HFFc6 (cell line): ENCODE measurements at regions not wholly inside any gene's neighbourhood (a gene's known extent, or its start where the extent isn't known, plus 50 kb on each side); places are given as distances from the start of the nearest gene placed in this dataset.
"Not testable (repeated sequence)": the region's sequence is repeated elsewhere in the genome, so short reads cannot be mapped to it uniquely, and the experiment has no call there.

Source experiments
- DNase-seq: peaks from one replicate; pipeline ENCODE4 v3.0.0-alpha.2; 2018
- H3K27ac Mint-ChIP-seq: 2 replicates; pipeline ENCODE4 v1.8.0; 2020; ENCODE audit warnings: mild to moderate bottlenecking, mixed read lengths
- H3K27me3 Mint-ChIP-seq: 2 replicates; pipeline ENCODE4 v1.8.0; 2021; ENCODE audit warnings: mild to moderate bottlenecking, moderate library complexity, mixed read lengths; ENCODE audit not compliant: insufficient read depth
- H3K36me3 Mint-ChIP-seq: 2 replicates; pipeline ENCODE4 v1.8.0; 2021; ENCODE audit warnings: low read depth, mixed read lengths
- H3K4me1 Mint-ChIP-seq: 2 replicates; pipeline ENCODE4 v1.8.0; 2020; ENCODE audit warnings: low read depth, mixed read lengths
- H3K4me3 Mint-ChIP-seq: 2 replicates; pipeline ENCODE4 v1.8.0; 2020; ENCODE audit warnings: mild to moderate bottlenecking, moderate library complexity, mixed read lengths
- H3K9me3 Mint-ChIP-seq: 2 replicates; pipeline ENCODE4 v1.8.0; 2020; ENCODE audit warnings: mild to moderate bottlenecking, mixed read lengths
- TF ChIP-seq, protein P1 (sequence below): fragments of 200-600 bp; sonication (generic); IDR thresholded peaks from 2 replicates; pipeline ENCODE4 v1.5.0; 2021; ENCODE audit warnings: antibody characterized with exemption, mild to moderate bottlenecking

DNA sequence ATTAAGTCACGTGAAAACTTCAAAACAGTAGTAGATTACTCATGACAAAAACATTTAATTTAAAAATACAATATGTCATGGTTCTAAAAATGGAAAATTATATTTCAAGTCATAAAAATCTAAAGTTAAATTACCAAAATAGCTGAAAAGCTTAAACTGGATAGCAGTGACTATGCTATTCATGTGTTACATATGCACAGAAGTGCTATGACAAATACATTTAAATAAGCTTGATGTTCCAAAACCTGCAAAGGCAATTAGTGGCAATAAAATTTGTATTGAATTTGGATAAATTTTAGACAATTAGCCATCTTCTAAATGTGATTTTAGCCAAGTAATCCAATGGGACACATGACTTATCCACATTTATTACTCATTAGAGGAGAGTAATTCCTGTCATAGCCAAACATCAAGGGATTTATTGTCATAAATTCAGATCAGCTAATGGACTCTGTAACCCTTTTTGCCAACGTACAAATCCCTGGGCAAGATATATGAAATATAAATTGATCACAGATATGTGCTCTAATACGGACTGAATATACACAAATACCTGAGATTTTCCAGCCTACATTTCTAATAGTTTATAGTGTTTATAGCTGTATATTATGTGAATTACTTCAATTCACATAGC is 419.4 kb downstream of the ISL1 start:
- Mint-ChIP-seq H3K36me3 (no peaks in the 10 kb centered on the region), H3K9me3 (peaks cover 5% of the 10 kb centered on the region), H3K4me3 (no peak overlapping the region)

DNA sequence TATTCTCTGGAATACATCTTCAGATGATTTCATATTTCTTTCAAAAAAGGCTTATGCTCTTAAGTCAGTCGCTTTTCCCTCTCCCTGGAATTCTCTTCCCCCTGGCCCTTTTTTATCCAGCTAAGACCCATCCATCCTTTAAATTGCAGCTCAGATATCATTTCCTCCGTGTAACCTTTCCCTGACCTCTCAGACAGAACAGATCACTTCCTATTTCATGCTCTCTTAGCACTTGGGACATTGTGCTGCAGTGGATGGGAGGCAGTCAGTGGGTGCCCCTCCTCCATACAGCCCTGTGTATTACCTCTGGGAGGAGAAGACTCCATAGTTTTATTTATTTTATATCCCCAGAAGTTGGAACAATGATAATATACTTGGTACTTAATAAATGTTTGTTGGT is 423.4 kb downstream of the ISL1 start:
- TF ChIP-seq, protein P1, sequence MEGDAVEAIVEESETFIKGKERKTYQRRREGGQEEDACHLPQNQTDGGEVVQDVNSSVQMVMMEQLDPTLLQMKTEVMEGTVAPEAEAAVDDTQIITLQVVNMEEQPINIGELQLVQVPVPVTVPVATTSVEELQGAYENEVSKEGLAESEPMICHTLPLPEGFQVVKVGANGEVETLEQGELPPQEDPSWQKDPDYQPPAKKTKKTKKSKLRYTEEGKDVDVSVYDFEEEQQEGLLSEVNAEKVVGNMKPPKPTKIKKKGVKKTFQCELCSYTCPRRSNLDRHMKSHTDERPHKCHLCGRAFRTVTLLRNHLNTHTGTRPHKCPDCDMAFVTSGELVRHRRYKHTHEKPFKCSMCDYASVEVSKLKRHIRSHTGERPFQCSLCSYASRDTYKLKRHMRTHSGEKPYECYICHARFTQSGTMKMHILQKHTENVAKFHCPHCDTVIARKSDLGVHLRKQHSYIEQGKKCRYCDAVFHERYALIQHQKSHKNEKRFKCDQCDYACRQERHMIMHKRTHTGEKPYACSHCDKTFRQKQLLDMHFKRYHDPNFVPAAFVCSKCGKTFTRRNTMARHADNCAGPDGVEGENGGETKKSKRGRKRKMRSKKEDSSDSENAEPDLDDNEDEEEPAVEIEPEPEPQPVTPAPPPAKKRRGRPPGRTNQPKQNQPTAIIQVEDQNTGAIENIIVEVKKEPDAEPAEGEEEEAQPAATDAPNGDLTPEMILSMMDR, result no peak
- Mint-ChIP-seq H3K4me1 (no peaks in the 10 kb centered on the region), H3K27ac (no peak overlapping the region), H3K27me3 (no peaks in the 10 kb centered on the region; the same call in 1 of the 2 replicates), H3K4me3 (no peak overlapping the region), H3K36me3 (no peaks in the 10 kb centered on the region), H3K9me3 (peaks cover 5% of the 10 kb centered on the region)
- no peak for DNase-seq

More for the DNA sequence above, 419.4 kb downstream of the ISL1 start:
- no peak for DNase-seq
- H3K27me3 Mint-ChIP-seq, result no peaks in the 10 kb centered on the region
- no peaks in the 10 kb centered on the region for H3K4me1 Mint-ChIP-seq
- H3K27ac Mint-ChIP-seq, result no peak overlapping the region
- TF ChIP-seq, protein P1, result no peak

DNA sequence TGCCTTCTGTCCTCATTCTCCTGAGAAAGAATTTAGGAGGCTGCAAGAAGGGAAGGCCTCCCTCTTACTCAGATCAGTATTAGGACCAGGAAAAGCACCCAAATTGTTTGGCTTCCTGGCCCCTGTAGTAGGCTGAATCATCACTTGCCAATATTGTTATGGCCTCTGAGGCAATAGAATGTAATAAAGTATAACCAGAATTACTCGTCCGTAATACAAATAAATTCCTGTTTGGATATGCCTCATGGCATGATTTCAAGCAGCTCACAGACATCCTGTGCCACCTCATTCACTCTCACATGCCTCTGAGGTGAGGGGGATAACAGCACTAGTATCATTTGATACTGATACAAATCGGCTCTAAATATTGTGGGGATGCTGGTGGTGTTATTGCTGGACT is 427.3 kb downstream of the ISL1 start:
- H3K36me3 Mint-ChIP-seq, result no peaks in the 10 kb centered on the region
- no peaks in the 10 kb centered on the region; the same call in none of the 2 replicates for H3K27me3 Mint-ChIP-seq
- TF ChIP-seq, protein P1, result no peak
- peaks cover 5% of the 10 kb centered on the region for H3K9me3 Mint-ChIP-seq
- no peak overlapping the region for H3K4me3 Mint-ChIP-seq
- no peak for DNase-seq
- H3K4me1 Mint-ChIP-seq, result no peaks in the 10 kb centered on the region
- H3K27ac Mint-ChIP-seq, result no peak overlapping the region

DNA sequence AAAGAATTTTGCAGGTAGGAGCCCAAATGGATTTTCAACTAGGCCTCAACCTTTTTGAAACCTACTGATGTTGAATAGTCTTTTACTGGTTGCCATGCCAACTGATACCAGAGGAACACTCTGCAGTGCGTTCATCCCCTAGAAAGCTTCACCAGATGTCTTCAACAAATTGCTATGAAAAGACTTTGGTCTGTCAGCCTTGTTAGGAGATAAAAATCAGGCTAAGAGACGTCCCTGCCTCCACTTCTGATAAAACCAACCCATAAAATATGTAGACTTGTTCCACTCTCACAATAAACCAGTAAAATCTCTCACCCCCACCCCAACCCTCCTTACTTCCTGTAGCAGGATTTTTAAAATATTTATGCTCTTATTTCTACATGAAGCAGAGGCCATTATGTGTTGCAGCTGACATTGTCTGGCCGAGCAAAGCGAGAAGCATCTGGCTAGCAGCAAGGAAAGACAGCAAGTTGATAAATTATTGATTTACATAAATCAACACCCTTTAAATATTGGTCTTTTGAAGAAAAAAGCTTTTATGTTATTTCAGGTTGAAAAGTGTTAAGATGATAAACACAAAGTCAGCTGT is 428.7 kb downstream of the ISL1 start:
- DNase-seq, result no peak

DNA sequence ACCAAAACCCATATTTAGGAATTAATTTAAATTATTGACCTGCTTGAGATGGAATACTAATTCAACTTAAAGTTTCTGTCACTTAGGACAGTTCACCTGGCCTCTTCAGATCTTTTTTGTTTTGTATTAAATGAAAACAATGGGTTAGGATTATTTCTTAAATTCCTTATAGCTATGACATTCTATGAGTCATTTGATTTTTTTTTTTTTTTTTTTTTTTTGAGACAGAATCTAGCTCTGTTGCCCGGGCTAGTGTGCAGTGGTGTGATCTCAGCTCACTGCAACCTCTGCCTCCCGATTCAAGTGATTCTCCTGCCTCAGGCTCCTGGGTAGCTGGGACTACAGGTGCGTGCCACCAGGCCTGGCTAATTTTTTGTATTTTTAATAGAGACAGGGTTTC is 431.6 kb downstream of the ISL1 start:
- not testable (repeated sequence) for H3K9me3 Mint-ChIP-seq, H3K27me3 Mint-ChIP-seq, H3K4me1 Mint-ChIP-seq, DNase-seq, H3K36me3 Mint-ChIP-seq, H3K4me3 Mint-ChIP-seq, H3K27ac Mint-ChIP-seq

More for the DNA sequence above, 428.7 kb downstream of the ISL1 start:
- Mint-ChIP-seq H3K27ac (no peak overlapping the region), H3K27me3 (no peaks in the 10 kb centered on the region; the same call in none of the 2 replicates), H3K9me3 (no peaks in the 10 kb centered on the region; the same call in 1 of the 2 replicates), H3K36me3 (no peaks in the 10 kb centered on the region), H3K4me3 (no peak overlapping the region), H3K4me1 (no peaks in the 10 kb centered on the region)
- TF ChIP-seq, protein P1, result no peak

DNA sequence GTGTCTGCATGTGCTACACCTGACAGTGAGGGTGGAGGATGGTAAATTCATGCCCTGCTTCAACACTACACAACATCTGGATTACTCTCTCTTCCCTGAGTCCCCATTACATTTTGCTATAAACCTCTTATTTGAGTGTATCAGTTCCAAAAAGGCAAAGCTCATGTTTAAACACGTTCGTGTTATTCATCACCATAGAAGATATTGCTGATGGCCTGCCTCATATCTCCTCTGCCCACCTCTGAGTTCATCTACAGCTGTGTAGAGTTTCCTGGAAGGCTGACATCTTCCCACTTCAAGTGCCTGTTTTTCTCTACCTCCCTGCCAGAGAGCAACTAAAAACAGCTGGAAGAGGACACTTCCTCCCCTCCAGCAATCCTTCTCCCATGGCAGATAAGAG is 433.2 kb downstream of the ISL1 start:
- Mint-ChIP-seq H3K9me3 (peaks cover 6% of the 10 kb centered on the region; the same call in 1 of the 2 replicates), H3K4me1 (no peaks in the 10 kb centered on the region)

More for the DNA sequence above, 433.2 kb downstream of the ISL1 start:
- TF ChIP-seq, protein P1, result no peak
- no peak overlapping the region for H3K4me3 Mint-ChIP-seq
- no peaks in the 10 kb centered on the region for H3K36me3 Mint-ChIP-seq
- DNase-seq, result no peak
- H3K27ac Mint-ChIP-seq, result no peak overlapping the region
- H3K27me3 Mint-ChIP-seq, result no peaks in the 10 kb centered on the region; the same call in 1 of the 2 replicates
